ENCODE measurements at regions not wholly inside any gene's neighbourhood (a gene's known extent, or its start where the extent isn't known, plus 50 kb on each side); places are given as distances from the start of the nearest gene placed in this dataset.

DNA sequence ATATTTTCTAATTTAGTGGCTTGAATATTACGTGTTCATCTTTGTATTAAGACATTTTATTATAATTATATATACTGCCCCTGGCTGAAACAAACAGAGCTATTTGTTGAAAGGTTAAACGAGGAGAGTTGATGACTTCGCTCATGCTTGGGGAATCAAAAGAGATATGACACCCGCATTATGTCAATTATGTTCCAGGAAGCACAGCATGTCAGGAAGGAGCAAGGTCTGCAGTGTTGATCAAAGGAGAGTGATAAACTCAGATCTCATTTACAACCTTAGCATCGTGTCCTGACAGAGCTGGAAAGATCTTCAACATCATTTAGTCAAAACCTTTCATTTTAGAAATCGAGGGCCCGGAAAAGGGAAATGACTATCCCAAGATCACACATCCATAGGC, 510.1 kb downstream of the TDRD15 start:
- DNase-seq (ENCODE audit: low spot score) (no peak), ATAC-seq (ENCODE audit: low FRiP score) (no peak)
- TF ChIP-seq, protein P1, sequence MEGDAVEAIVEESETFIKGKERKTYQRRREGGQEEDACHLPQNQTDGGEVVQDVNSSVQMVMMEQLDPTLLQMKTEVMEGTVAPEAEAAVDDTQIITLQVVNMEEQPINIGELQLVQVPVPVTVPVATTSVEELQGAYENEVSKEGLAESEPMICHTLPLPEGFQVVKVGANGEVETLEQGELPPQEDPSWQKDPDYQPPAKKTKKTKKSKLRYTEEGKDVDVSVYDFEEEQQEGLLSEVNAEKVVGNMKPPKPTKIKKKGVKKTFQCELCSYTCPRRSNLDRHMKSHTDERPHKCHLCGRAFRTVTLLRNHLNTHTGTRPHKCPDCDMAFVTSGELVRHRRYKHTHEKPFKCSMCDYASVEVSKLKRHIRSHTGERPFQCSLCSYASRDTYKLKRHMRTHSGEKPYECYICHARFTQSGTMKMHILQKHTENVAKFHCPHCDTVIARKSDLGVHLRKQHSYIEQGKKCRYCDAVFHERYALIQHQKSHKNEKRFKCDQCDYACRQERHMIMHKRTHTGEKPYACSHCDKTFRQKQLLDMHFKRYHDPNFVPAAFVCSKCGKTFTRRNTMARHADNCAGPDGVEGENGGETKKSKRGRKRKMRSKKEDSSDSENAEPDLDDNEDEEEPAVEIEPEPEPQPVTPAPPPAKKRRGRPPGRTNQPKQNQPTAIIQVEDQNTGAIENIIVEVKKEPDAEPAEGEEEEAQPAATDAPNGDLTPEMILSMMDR (IDR thresholded peaks at IDR 0.05): no peak

DNA sequence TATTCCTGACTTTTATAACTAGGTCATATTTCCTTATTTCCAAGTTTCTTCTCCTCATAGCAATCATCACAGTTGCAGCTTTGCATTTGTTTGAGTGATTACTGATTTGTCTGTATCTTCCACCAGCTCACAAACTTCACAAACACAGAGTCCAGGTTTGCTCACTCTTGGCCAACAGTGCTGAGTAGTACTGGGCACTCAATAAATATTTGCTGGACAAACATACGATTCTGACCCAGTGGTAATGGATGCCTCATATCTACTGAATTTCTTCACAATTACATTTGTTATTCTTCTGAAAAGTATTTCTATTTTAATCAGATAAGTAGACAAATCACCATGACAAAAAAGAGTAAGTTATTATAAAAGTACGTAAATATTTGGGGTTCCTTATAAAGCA, 516.3 kb downstream of the TDRD15 start:
- ATAC-seq (ENCODE audit: low FRiP score): no peak
- TF ChIP-seq, protein P1 (IDR thresholded peaks at IDR 0.05): no peak
- no peak for DNase-seq (ENCODE audit: low spot score)

DNA sequence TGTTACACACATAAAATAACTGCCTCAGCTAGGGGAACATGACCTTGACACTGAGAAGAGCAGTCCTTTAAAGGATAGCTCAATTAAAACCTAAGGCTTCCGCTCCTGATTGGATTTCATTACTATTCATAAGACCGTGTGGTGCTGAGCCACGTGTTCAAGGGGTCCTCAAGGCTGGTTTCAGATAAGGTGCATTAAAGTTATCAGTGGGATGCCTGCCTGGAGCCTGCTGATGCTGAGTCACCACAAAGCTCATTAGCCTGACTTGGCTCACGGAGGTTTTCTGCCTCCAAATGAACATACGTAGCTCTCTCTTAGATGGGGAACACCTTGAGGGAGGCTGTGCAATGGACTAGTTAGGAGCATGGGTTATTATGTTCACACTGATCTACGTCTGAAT, 518.9 kb downstream of the TDRD15 start:
- TF ChIP-seq, protein P1 (IDR thresholded peaks at IDR 0.05): no peak
- ATAC-seq (ENCODE audit: low FRiP score): no peak
- no peak for DNase-seq (ENCODE audit: low spot score)

DNA sequence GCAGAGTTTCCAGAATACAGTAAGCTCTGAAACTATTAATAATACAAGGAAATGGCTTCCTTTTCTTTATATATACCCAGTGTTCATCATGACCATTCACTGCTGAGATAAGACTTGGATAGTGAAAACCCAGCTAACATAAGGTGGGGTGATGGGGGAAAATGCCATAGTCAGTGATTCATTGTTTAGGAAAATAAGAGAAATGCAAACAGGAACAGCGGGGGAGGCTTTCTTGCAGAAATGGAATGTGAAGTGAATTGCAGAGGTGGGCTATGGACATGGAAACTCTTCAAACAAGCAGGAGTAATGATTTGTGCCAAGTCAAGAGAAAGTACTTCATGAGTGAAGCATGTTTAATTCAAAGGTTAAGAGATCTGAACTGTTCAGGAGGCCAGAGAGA, 519.4 kb downstream of the TDRD15 start:
- peak; percentile 50 for ATAC-seq (ENCODE audit: low FRiP score)
- TF ChIP-seq, protein P1 (IDR thresholded peaks at IDR 0.05): no peak

DNA sequence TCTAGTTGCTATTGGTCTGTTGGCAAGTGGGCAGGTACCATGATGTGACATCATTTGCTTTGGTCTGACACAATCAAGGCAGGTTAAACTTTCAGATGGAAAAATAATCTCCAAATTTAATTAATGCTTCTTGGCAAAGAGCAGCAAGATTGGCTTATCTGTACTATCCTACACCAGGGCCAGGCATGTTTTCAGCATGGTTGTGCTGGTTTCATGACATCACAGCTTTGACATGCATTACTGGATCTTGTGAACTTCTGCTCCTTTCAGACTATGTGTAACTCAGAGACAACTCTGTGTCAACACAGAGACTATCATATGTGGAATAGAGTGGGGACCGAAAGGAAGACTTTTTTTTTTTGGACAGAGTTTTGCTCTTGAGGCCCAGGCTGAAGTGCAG, 520.5 kb downstream of the TDRD15 start:
- TF ChIP-seq, protein P1 (IDR thresholded peaks at IDR 0.05): no peak
- ATAC-seq (ENCODE audit: low FRiP score) (no peak), DNase-seq (ENCODE audit: low spot score) (no peak)

More for the DNA sequence above, 519.4 kb downstream of the TDRD15 start:
- DNase-seq (ENCODE audit: low spot score): no peak

DNA sequence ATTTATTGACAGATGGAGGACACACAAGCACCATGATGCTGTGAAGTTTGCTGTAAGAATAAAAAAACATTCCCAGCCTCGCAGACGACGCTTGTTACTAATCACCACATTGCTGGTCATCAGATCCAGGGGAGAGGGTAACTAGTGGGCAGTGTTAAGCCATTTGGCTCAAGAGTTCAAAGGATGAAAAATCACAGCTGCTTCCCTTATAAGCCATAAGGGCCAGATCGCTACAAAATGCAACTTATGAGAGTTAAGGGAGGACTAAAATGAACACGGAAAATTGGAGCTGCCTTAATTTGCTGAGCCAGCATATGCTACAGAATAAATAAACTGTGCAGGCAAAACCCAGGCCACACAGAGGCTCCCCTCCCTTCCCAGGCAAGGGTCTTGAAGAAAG, 522.6 kb downstream of the TDRD15 start:
- ATAC-seq (ENCODE audit: low FRiP score) (no peak), DNase-seq (ENCODE audit: low spot score) (no peak)
- TF ChIP-seq, protein P1 (IDR thresholded peaks at IDR 0.05): no peak

DNA sequence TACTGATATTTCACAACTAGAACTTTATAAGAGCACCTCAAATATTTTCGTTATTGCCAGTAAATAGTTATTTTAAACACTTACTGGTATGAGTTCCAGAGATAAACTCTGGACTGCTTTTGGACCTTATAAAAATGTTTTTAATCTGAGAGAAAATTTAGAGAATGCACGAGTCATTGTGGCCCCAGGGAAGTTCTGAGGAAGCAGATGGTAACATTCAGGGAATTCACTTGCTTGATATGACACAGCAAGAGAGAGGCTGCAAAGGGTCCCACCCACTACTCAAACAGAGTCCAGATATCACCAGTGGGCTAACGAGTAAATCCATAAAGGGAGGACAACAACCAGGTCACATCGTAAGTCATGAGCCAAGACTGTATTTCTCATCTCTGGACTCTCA, 526.8 kb downstream of the TDRD15 start:
- DNase-seq (ENCODE audit: low spot score): no peak
- TF ChIP-seq, protein P1 (IDR thresholded peaks at IDR 0.05): no peak
- ATAC-seq (ENCODE audit: low FRiP score): peak; percentile 75

Data from omental fat pad (tissue), 3 donors.